Body of pancreas (tissue), 4 donors: ENCODE measurements at regions not wholly inside any gene's neighbourhood (a gene's known extent, or its start where the extent isn't known, plus 50 kb on each side); places are given as distances from the start of the nearest gene placed in this dataset.

Experiments
- ATAC-seq: fragments of 150-250 bp; one replicate; pipeline ENCODE4 v1.9.1; 2016
- DNase-seq, 4 donors: peaks; one replicate each; pipeline ENCODE4 v3.0.0-alpha.2; 2019
- H3K27ac ChIP-seq, 4 donors: fragments of 200-600 bp; sonication (generic); 1 replicate in 3 of 4; 2 replicates in 1 of 4; pipeline versions ENCODE4 v1.5.1 to v1.6.1; 2016 to 2019; ENCODE audit warnings: mild to moderate bottlenecking in 1 of 4, mixed read lengths in 1 of 4, moderate library complexity in 1 of 4
- H3K27me3 ChIP-seq, 2 donors: fragments of 200-600 bp; sonication (generic); one replicate each; pipeline ENCODE4 v1.6.0; 2016; ENCODE audit warnings: mild to moderate bottlenecking in 1 of 2
- H3K36me3 ChIP-seq, 2 donors: fragments of 200-600 bp; sonication (generic); replicated peaks in 1 of 2; 2 replicates each; pipeline ENCODE4 v1.5.1; 2016; ENCODE audit warnings: low read depth in 2 of 2; ENCODE audit not compliant: insufficient read depth in 1 of 2
- H3K4me1 ChIP-seq: fragments of 200-600 bp; sonication (generic); one replicate; pipeline ENCODE4 v1.6.0; 2016
- H3K4me3 ChIP-seq, 2 donors: fragments of 200-600 bp; sonication (generic); 1 replicate in 1 of 2; 2 replicates in 1 of 2; pipeline ENCODE4 v1.5.1; 2016 to 2019
- H3K9me3 ChIP-seq, 3 donors: fragments of 200-600 bp; sonication (generic); 1 replicate in 2 of 3; 2 replicates in 1 of 3; pipeline ENCODE4 v1.5.1; 2016
- POLR2A ChIP-seq, 3 donors: fragments of 450-650 bp; IDR thresholded peaks; one replicate each; pipeline ENCODE4 v1.6.1; 2016; ENCODE audit warnings: antibody characterized with exemption in 3 of 3, mild to moderate bottlenecking in 2 of 3
- WGBS, 2 donors: methylation state at CpG; one replicate each; pipeline ENCODE4 v1.1.5; 2017; 5-methylcytosine and 5-hydroxymethylcytosine counted together
- intact Hi-C: fragments of 100-400 bp; cut with DNase I; formaldehyde crosslinking; loops from one replicate; pipeline ENCODE4 v1.15.1; 2023
- TF ChIP-seq, protein P1 (sequence below), 7 experiments: fragments of 450-650 bp in 4 of 7; fragments of 200-600 bp in 3 of 7; sonication (generic) in 3 of 7; IDR thresholded peaks; one replicate each; pipeline ENCODE4 v1.5.1; 2016 to 2019; ENCODE audit warnings: antibody characterized with exemption in 7 of 7

DNA sequence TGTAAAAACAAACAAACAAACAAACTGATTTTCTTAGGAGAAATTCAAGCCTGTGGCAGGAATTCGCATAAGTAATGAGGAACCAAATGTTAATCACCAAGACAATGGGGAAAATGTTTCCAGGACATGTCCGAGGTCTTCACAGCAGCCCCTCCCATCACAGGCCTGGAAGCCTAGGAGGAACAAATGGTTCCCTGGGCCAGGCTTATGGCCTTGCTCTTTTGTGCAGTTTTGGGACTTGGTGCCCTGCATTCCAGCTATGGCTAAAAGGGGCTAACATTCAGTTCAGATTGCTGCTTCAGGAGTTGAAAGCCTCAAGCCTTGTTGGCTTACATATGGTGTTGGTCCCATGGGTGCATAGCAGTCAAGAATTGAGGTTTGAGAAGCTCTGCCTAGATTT lies 1372.7 kb upstream of the CITED2 start:
- Histone ChIP-seq H3K4me1 (no peaks in the 10 kb centered on the region), H3K27me3 (no peaks in the 10 kb centered on the region), H3K9me3 (no peaks in the 10 kb centered on the region), H3K4me3 (no peak overlapping the region), H3K27ac (no peak overlapping the region), H3K36me3 (no peaks in the 10 kb centered on the region)
- TF ChIP-seq, protein P1, sequence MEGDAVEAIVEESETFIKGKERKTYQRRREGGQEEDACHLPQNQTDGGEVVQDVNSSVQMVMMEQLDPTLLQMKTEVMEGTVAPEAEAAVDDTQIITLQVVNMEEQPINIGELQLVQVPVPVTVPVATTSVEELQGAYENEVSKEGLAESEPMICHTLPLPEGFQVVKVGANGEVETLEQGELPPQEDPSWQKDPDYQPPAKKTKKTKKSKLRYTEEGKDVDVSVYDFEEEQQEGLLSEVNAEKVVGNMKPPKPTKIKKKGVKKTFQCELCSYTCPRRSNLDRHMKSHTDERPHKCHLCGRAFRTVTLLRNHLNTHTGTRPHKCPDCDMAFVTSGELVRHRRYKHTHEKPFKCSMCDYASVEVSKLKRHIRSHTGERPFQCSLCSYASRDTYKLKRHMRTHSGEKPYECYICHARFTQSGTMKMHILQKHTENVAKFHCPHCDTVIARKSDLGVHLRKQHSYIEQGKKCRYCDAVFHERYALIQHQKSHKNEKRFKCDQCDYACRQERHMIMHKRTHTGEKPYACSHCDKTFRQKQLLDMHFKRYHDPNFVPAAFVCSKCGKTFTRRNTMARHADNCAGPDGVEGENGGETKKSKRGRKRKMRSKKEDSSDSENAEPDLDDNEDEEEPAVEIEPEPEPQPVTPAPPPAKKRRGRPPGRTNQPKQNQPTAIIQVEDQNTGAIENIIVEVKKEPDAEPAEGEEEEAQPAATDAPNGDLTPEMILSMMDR (IDR thresholded peaks at IDR 0.05) = no peak
- TF ChIP-seq POLR2A (IDR thresholded peaks at IDR 0.05) = no peak
- ATAC-seq = no peak
- DNase-seq = no peak
- WGBS, 2 donors = 70 to 79% methylated on average over 2 of the region's 2 CpGs
- intact Hi-C loops = no loop called here

DNA sequence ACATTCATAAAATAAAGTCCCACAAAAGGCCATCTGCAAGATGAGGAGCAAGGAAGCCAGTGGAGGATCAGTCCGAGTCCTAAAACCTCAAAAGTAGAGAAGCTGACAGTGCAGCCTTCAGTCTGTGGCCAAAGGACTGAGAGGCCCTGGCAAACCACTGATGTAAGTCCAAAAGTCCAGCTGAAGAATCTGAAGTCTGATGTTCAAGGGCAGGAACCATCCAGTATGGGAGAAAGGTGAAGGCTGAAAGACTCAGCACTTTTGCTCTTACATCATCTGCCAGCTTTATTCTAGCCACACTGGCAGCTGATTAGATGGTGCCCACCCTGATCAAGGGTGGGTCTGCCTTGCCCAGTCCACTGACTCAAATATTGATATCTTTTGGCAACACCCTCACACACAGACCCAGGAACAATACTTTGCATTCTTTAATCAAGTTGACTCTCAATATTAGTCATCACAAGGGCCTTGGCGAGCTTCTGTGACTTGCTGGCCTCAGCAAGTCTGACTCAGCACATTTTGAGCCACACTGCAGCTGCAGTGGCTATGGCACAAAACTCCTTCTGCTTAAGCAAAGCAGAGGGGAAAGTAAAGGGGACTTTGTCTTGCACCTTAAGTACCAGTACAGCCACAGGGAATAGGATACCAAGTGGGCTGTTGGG lies 1370.3 kb upstream of the CITED2 start:
- H3K27ac ChIP-seq = no peak overlapping the region

DNA sequence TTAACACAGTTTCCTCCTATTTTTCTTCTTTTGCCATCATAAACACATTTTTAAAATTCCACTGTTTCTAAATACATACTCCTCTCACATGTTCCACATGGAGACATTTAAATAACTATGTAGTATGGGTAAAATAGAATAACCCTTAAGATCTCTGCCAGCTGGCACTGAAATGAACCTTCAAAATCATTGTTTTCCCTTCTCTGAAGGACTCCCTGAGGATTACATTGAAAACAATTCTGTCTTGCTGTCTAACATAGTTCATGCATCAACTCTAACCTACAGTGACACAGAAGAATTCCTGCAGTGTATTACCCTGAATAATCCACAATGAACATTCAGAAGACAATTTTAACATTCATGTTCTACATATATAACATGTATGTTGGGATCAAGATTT lies 1361.8 kb upstream of the CITED2 start:
- no peak for DNase-seq
- Histone ChIP-seq H3K27me3 (no peaks in the 10 kb centered on the region), H3K27ac (no peak overlapping the region), H3K4me3 (no peak overlapping the region), H3K36me3 (no peaks in the 10 kb centered on the region), H3K4me1 (no peaks in the 10 kb centered on the region), H3K9me3 (no peaks in the 10 kb centered on the region)
- no peak for ATAC-seq
- TF ChIP-seq, protein P1 (IDR thresholded peaks at IDR 0.05) = no peak
- TF ChIP-seq POLR2A (IDR thresholded peaks at IDR 0.05) = no peak
- intact Hi-C loops = no loop called here

More for the DNA sequence above, 1370.3 kb upstream of the CITED2 start:
- ATAC-seq = no peak
- Histone ChIP-seq H3K4me3 (no peak overlapping the region), H3K27me3 (no peaks in the 10 kb centered on the region), H3K4me1 (no peaks in the 10 kb centered on the region), H3K9me3 (no peaks in the 10 kb centered on the region), H3K36me3 (no peaks in the 10 kb centered on the region)
- intact Hi-C loops = no loop called here
- TF ChIP-seq POLR2A (IDR thresholded peaks at IDR 0.05) = no peak
- peak in 2 of 4 donors; percentile 2 to 21 for DNase-seq
- WGBS, 2 donors = 49 to 62% methylated on average over 2 of the region's 2 CpGs

DNA sequence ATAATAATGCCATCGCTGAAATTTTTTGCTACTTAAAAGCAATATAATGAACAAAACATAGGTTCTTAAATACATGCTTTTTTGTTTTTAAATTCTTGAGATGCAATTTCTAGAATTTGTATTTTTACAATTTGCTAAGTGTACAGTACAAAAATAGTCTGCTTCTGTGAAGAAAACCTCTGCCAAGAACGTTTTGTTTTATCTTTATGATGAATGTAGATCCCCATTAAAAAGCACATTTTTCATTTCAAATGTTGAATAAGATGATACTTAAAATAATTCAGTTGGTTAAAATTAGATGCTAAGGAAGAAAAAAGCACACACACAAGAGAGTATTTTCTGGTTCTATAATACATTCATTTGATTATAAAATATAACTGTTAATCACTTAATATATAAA lies 1358.5 kb upstream of the CITED2 start:
- H3K27me3 ChIP-seq = no peaks in the 10 kb centered on the region
- H3K4me3 ChIP-seq = no peak overlapping the region
- H3K9me3 ChIP-seq = no peaks in the 10 kb centered on the region
- TF ChIP-seq, protein P1 (IDR thresholded peaks at IDR 0.05) = no peak
- TF ChIP-seq POLR2A (IDR thresholded peaks at IDR 0.05) = no peak
- no peak for ATAC-seq
- WGBS, 2 donors = 51 to 57% methylated on average over 2 of the region's 2 CpGs
- no peak overlapping the region for H3K27ac ChIP-seq
- no peaks in the 10 kb centered on the region for H3K36me3 ChIP-seq
- no peak for DNase-seq
- no peaks in the 10 kb centered on the region for H3K4me1 ChIP-seq
- intact Hi-C loops = no loop called here

DNA sequence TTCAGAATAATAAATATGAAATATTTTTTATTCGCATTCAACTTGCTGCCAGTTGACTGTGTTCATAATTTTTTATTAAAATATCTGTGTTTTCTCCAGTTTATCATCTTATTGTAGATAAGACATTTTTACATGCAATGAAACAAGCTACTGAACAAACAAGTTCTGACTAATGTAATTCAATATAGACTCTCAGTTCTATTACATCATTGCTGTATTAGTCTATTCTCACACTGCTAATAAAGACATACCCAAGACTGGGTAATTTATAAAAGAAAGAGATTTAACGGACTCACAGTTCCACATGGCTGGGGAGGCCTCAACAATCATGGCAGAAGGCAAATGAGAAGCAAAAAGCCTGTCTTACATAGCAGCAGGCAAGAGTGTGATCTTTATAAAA lies 1357.7 kb upstream of the CITED2 start:
- H3K27ac ChIP-seq = no peak overlapping the region
- intact Hi-C loops = no loop called here
- H3K9me3 ChIP-seq = no peaks in the 10 kb centered on the region
- no peak overlapping the region for H3K4me3 ChIP-seq
- H3K4me1 ChIP-seq = no peaks in the 10 kb centered on the region
- ATAC-seq (no peak), DNase-seq (no peak)
- no peaks in the 10 kb centered on the region for H3K36me3 ChIP-seq
- no peaks in the 10 kb centered on the region for H3K27me3 ChIP-seq
- 61 to 71% methylated on average over 2 of the region's 2 CpGs for WGBS, 2 donors
- no peak for TF ChIP-seq POLR2A (IDR thresholded peaks at IDR 0.05)
- TF ChIP-seq, protein P1 (IDR thresholded peaks at IDR 0.05) = no peak
